ENCODE measurements at regions not wholly inside any gene's neighbourhood (a gene's known extent, or its start where the extent isn't known, plus 50 kb on each side); places are given as distances from the start of the nearest gene placed in this dataset.

GRCh38 chr6:164159061-164159460 lies 744.5 kb downstream of the QKI start:
- Mint-ChIP-seq H3K9me3 (peaks cover 14 to 36% of the 10 kb centered on the region in 2 donors), H3K27me3 (no peaks in the 10 kb centered on the region), H3K27ac (no peak overlapping the region), H3K4me1 (no peaks in the 10 kb centered on the region), H3K4me3 (no peak overlapping the region)
- DNase-seq (no peak), ATAC-seq (no peak)

- Mint-ChIP-seq H3K27me3 (no peaks in the 10 kb centered on the region), H3K4me3 (no peak overlapping the region), H3K9me3 (peaks cover 0 to 17% of the 10 kb centered on the region in 2 donors), H3K4me1 (no peaks in the 10 kb centered on the region), H3K27ac (peak overlapping the region in 1 of 2 donors; percentile 79)
- ATAC-seq (no peak), DNase-seq (no peak)
Measured at GRCh38 chr6:164154588-164154987, 740.1 kb downstream of the QKI start.

GRCh38 chr6:164152611-164153010 lies 738.1 kb downstream of the QKI start:
- no peak overlapping the region for H3K4me3 Mint-ChIP-seq
- no peaks in the 10 kb centered on the region for H3K27me3 Mint-ChIP-seq
- H3K27ac Mint-ChIP-seq: no peak overlapping the region
- no peaks in the 10 kb centered on the region for H3K4me1 Mint-ChIP-seq
- peaks cover 0 to 5% of the 10 kb centered on the region in 2 donors for H3K9me3 Mint-ChIP-seq
- ATAC-seq (no peak), DNase-seq (no peak)

- no peaks in the 10 kb centered on the region for H3K4me1 Mint-ChIP-seq
- ATAC-seq (no peak), DNase-seq (no peak)
- H3K9me3 Mint-ChIP-seq: no peaks in the 10 kb centered on the region
- no peak overlapping the region for H3K4me3 Mint-ChIP-seq
- H3K27ac Mint-ChIP-seq: no peak overlapping the region
- H3K27me3 Mint-ChIP-seq: no peaks in the 10 kb centered on the region
Measured at GRCh38 chr6:164151161-164152120, 736.9 kb downstream of the QKI start.

GRCh38 chr6:164150232-164150631 lies 735.7 kb downstream of the QKI start:
- no peaks in the 10 kb centered on the region for H3K4me1 Mint-ChIP-seq

GRCh38 chr6:164148788-164149187 lies 734.3 kb downstream of the QKI start:
- Mint-ChIP-seq H3K27ac (no peak overlapping the region), H3K9me3 (no peaks in the 10 kb centered on the region), H3K4me3 (no peak overlapping the region), H3K4me1 (no peaks in the 10 kb centered on the region), H3K27me3 (no peaks in the 10 kb centered on the region)
- ATAC-seq (no peak), DNase-seq (no peak)

More at GRCh38 chr6:164150232-164150631, 735.7 kb downstream of the QKI start:
- Mint-ChIP-seq H3K4me3 (no peak overlapping the region), H3K9me3 (no peaks in the 10 kb centered on the region), H3K27ac (no peak overlapping the region), H3K27me3 (no peaks in the 10 kb centered on the region)
- no peak for ATAC-seq
- DNase-seq: no peak

- no peak overlapping the region for H3K27ac Mint-ChIP-seq
- ATAC-seq: no peak
- DNase-seq: no peak
- H3K9me3 Mint-ChIP-seq: no peaks in the 10 kb centered on the region
- no peaks in the 10 kb centered on the region for H3K4me1 Mint-ChIP-seq
- H3K27me3 Mint-ChIP-seq: no peaks in the 10 kb centered on the region
- H3K4me3 Mint-ChIP-seq: no peak overlapping the region
Measured at GRCh38 chr6:164144316-164144715, 729.8 kb downstream of the QKI start.

- no peak for ATAC-seq
- no peak for DNase-seq
- H3K4me3 Mint-ChIP-seq: no peak overlapping the region
- H3K4me1 Mint-ChIP-seq: no peaks in the 10 kb centered on the region
- H3K27me3 Mint-ChIP-seq: no peaks in the 10 kb centered on the region
- H3K27ac Mint-ChIP-seq: no peak overlapping the region
- no peaks in the 10 kb centered on the region for H3K9me3 Mint-ChIP-seq
Measured at GRCh38 chr6:164142322-164142721, 727.8 kb downstream of the QKI start.

- no peaks in the 10 kb centered on the region for H3K4me1 Mint-ChIP-seq
Measured at GRCh38 chr6:164135511-164136132, 721.1 kb downstream of the QKI start.

GRCh38 chr6:164133095-164133494 lies 718.6 kb downstream of the QKI start:
- DNase-seq (no peak), ATAC-seq (no peak)
- Mint-ChIP-seq H3K4me1 (no peaks in the 10 kb centered on the region), H3K9me3 (no peaks in the 10 kb centered on the region), H3K27ac (no peak overlapping the region), H3K4me3 (no peak overlapping the region), H3K27me3 (peaks cover 8% of the 10 kb centered on the region)

More at GRCh38 chr6:164135511-164136132, 721.1 kb downstream of the QKI start:
- H3K4me3 Mint-ChIP-seq: no peak overlapping the region
- ATAC-seq (no peak), DNase-seq (no peak)
- no peak overlapping the region for H3K27ac Mint-ChIP-seq
- H3K27me3 Mint-ChIP-seq: peaks cover 8% of the 10 kb centered on the region
- H3K9me3 Mint-ChIP-seq: no peaks in the 10 kb centered on the region

- Mint-ChIP-seq H3K9me3 (no peaks in the 10 kb centered on the region), H3K27ac (no peak overlapping the region), H3K4me1 (no peaks in the 10 kb centered on the region), H3K27me3 (peaks cover 8% of the 10 kb centered on the region), H3K4me3 (no peak overlapping the region)
- DNase-seq: no peak
- ATAC-seq: no peak
Measured at GRCh38 chr6:164130585-164130984, 716.1 kb downstream of the QKI start.

- Mint-ChIP-seq H3K27ac (no peak overlapping the region), H3K9me3 (no peaks in the 10 kb centered on the region), H3K4me3 (no peak overlapping the region), H3K4me1 (no peaks in the 10 kb centered on the region), H3K27me3 (peaks cover 4% of the 10 kb centered on the region)
- DNase-seq: no peak
- no peak for ATAC-seq
Measured at GRCh38 chr6:164130151-164130550, 715.6 kb downstream of the QKI start.

- H3K9me3 Mint-ChIP-seq: no peaks in the 10 kb centered on the region
- ATAC-seq (no peak), DNase-seq (no peak)
- H3K4me3 Mint-ChIP-seq: no peak overlapping the region
- no peak overlapping the region for H3K27ac Mint-ChIP-seq
- H3K27me3 Mint-ChIP-seq: no peaks in the 10 kb centered on the region
- no peaks in the 10 kb centered on the region for H3K4me1 Mint-ChIP-seq
Measured at GRCh38 chr6:164129218-164129617, 714.7 kb downstream of the QKI start.

GRCh38 chr6:164128101-164128500 lies 713.6 kb downstream of the QKI start:
- H3K9me3 Mint-ChIP-seq: no peaks in the 10 kb centered on the region
- H3K4me3 Mint-ChIP-seq: no peak overlapping the region
- H3K4me1 Mint-ChIP-seq: no peaks in the 10 kb centered on the region
- H3K27ac Mint-ChIP-seq: no peak overlapping the region
- no peaks in the 10 kb centered on the region for H3K27me3 Mint-ChIP-seq
- ATAC-seq: no peak
- DNase-seq: no peak

GRCh38 chr6:164124986-164125385 lies 710.5 kb downstream of the QKI start:
- no peak for DNase-seq
- H3K9me3 Mint-ChIP-seq: peaks cover 0 to 8% of the 10 kb centered on the region in 2 donors

GRCh38 chr6:164124473-164124872 lies 710.0 kb downstream of the QKI start:
- no peak for DNase-seq
- H3K4me1 Mint-ChIP-seq: no peaks in the 10 kb centered on the region
- H3K9me3 Mint-ChIP-seq: peaks cover 0 to 8% of the 10 kb centered on the region in 2 donors
- ATAC-seq: peak; percentile 31
- no peaks in the 10 kb centered on the region for H3K27me3 Mint-ChIP-seq
- H3K27ac Mint-ChIP-seq: no peak overlapping the region
- no peak overlapping the region for H3K4me3 Mint-ChIP-seq

More at GRCh38 chr6:164124986-164125385, 710.5 kb downstream of the QKI start:
- no peaks in the 10 kb centered on the region for H3K27me3 Mint-ChIP-seq
- no peak overlapping the region for H3K4me3 Mint-ChIP-seq
- no peaks in the 10 kb centered on the region for H3K4me1 Mint-ChIP-seq
- no peak for ATAC-seq
- H3K27ac Mint-ChIP-seq: no peak overlapping the region

All from stimulated activated naive CD8-positive, alpha-beta T cell treated with anti-CD3 and anti-CD28 coated beads, Interleukin-15, amount 100 ng/mL, for 72 hours (primary cell).